Dedifferentiated amniotic fluid mesenchymal stem cell (primary cell): ENCODE measurements at regions not wholly inside any gene's neighbourhood (a gene's known extent, or its start where the extent isn't known, plus 50 kb on each side); places are given as distances from the start of the nearest gene placed in this dataset.
"Not testable (repeated sequence)": the region's sequence is repeated elsewhere in the genome, so short reads cannot be mapped to it uniquely, and the experiment has no call there.

Source experiments
- DNase-seq: peaks from one replicate; pipeline ENCODE4 v3.0.0-alpha.2; 2016; ENCODE audit errors: extremely low spot score

GRCh38 chr5:111977436-111977829 is 220.4 kb upstream of the NREP start:
- DNase-seq = no peak

GRCh38 chr5:111976705-111977435 is 219.9 kb upstream of the NREP start:
- no peak for DNase-seq

GRCh38 chr5:111975133-111975532 is 218.1 kb upstream of the NREP start:
- no peak for DNase-seq

GRCh38 chr5:111973961-111974360 is 217.0 kb upstream of the NREP start:
- DNase-seq = no peak

- no peak for DNase-seq
These were observed 215.6 kb upstream of the NREP start for GRCh38 chr5:111972548-111972947.

GRCh38 chr5:111972080-111972479 is 215.1 kb upstream of the NREP start:
- no peak for DNase-seq

- DNase-seq = no peak
These were observed 211.5 kb upstream of the NREP start for GRCh38 chr5:111968459-111968858.

- DNase-seq = no peak
These were observed 210.5 kb upstream of the NREP start for GRCh38 chr5:111967463-111967862.

GRCh38 chr5:111966290-111966689 is 209.3 kb upstream of the NREP start:
- DNase-seq = no peak

GRCh38 chr5:111963555-111963954 is 206.6 kb upstream of the NREP start:
- DNase-seq = no peak

- no peak for DNase-seq
These were observed 205.9 kb upstream of the NREP start for GRCh38 chr5:111962906-111963305.

GRCh38 chr5:111961862-111962261 is 204.9 kb upstream of the NREP start:
- no peak for DNase-seq

- DNase-seq = no peak
These were observed 203.7 kb upstream of the NREP start for GRCh38 chr5:111960476-111961215.

GRCh38 chr5:111958851-111959250 is 201.9 kb upstream of the NREP start:
- no peak for DNase-seq

- not testable (repeated sequence) for DNase-seq
These were observed 199.8 kb upstream of the NREP start for GRCh38 chr5:111956765-111957164.

- DNase-seq = no peak
These were observed 197.8 kb upstream of the NREP start for GRCh38 chr5:111954516-111955395.

- DNase-seq = peak; percentile 79
These were observed 196.5 kb upstream of the NREP start for GRCh38 chr5:111953351-111954127.

- no peak for DNase-seq
These were observed 195.6 kb upstream of the NREP start for GRCh38 chr5:111952555-111952954.

- no peak for DNase-seq
These were observed 193.7 kb upstream of the NREP start for GRCh38 chr5:111950660-111951059.

GRCh38 chr5:111948092-111948841 is 191.3 kb upstream of the NREP start:
- DNase-seq = peak; percentile 91

GRCh38 chr5:111946556-111946955 is 189.6 kb upstream of the NREP start:
- DNase-seq = no peak
